ENCODE measurements at regions not wholly inside any gene's neighbourhood (a gene's known extent, or its start where the extent isn't known, plus 50 kb on each side); places are given as distances from the start of the nearest gene placed in this dataset.

DNA sequence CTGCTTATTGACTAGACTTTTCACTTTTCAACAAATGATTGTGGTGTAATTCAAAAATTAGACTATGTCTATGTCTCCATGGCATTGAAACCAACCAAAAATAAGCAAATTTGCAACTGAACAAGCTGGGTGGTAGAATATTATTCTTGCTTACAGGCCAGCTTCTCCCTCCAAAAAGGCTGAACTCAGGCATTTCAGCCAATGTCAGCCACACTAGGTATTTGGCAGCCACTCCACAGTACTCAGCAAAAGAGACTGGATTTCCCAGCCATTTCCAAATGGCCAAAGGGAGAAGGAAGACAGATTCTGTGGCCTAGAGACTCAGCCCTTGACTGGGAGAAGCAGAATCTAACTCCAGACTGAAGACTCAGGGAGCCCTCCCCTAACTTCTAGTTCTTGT is 121.8 kb upstream of the IRX5 start (continued):
- TF ChIP-seq, protein P1, sequence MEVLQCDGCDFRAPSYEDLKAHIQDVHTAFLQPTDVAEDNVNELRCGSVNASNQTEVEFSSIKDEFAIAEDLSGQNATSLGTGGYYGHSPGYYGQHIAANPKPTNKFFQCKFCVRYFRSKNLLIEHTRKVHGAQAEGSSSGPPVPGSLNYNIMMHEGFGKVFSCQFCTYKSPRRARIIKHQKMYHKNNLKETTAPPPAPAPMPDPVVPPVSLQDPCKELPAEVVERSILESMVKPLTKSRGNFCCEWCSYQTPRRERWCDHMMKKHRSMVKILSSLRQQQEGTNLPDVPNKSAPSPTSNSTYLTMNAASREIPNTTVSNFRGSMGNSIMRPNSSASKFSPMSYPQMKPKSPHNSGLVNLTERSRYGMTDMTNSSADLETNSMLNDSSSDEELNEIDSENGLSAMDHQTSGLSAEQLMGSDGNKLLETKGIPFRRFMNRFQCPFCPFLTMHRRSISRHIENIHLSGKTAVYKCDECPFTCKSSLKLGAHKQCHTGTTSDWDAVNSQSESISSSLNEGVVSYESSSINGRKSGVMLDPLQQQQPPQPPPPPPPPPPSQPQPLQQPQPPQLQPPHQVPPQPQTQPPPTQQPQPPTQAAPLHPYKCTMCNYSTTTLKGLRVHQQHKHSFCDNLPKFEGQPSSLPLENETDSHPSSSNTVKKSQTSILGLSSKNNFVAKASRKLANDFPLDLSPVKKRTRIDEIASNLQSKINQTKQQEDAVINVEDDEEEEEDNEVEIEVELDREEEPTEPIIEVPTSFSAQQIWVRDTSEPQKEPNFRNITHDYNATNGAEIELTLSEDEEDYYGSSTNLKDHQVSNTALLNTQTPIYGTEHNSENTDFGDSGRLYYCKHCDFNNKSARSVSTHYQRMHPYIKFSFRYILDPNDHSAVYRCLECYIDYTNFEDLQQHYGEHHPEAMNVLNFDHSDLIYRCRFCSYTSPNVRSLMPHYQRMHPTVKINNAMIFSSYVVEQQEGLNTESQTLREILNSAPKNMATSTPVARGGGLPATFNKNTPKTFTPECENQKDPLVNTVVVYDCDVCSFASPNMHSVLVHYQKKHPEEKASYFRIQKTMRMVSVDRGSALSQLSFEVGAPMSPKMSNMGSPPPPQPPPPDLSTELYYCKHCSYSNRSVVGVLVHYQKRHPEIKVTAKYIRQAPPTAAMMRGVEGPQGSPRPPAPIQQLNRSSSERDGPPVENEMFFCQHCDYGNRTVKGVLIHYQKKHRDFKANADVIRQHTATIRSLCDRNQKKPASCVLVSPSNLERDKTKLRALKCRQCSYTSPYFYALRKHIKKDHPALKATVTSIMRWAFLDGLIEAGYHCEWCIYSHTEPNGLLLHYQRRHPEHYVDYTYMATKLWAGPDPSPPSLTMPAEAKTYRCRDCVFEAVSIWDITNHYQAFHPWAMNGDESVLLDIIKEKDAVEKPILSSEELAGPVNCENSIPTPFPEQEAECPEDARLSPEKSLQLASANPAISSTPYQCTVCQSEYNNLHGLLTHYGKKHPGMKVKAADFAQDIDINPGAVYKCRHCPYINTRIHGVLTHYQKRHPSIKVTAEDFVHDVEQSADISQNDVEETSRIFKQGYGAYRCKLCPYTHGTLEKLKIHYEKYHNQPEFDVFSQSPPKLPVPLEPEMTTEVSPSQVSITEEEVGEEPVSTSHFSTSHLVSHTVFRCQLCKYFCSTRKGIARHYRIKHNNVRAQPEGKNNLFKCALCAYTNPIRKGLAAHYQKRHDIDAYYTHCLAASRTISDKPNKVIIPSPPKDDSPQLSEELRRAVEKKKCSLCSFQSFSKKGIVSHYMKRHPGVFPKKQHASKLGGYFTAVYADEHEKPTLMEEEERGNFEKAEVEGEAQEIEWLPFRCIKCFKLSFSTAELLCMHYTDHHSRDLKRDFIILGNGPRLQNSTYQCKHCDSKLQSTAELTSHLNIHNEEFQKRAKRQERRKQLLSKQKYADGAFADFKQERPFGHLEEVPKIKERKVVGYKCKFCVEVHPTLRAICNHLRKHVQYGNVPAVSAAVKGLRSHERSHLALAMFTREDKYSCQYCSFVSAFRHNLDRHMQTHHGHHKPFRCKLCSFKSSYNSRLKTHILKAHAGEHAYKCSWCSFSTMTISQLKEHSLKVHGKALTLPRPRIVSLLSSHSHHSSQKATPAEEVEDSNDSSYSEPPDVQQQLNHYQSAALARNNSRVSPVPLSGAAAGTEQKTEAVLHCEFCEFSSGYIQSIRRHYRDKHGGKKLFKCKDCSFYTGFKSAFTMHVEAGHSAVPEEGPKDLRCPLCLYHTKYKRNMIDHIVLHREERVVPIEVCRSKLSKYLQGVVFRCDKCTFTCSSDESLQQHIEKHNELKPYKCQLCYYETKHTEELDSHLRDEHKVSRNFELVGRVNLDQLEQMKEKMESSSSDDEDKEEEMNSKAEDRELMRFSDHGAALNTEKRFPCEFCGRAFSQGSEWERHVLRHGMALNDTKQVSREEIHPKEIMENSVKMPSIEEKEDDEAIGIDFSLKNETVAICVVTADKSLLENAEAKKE (CRISPR knock-in tag; IDR thresholded peaks at IDR 0.05) = no peak
- no peak for TF ChIP-seq EZH2 (IDR thresholded peaks at IDR 0.05; ENCODE audit: low read depth, unreplicated experiment)
- TF ChIP-seq, protein P2, sequence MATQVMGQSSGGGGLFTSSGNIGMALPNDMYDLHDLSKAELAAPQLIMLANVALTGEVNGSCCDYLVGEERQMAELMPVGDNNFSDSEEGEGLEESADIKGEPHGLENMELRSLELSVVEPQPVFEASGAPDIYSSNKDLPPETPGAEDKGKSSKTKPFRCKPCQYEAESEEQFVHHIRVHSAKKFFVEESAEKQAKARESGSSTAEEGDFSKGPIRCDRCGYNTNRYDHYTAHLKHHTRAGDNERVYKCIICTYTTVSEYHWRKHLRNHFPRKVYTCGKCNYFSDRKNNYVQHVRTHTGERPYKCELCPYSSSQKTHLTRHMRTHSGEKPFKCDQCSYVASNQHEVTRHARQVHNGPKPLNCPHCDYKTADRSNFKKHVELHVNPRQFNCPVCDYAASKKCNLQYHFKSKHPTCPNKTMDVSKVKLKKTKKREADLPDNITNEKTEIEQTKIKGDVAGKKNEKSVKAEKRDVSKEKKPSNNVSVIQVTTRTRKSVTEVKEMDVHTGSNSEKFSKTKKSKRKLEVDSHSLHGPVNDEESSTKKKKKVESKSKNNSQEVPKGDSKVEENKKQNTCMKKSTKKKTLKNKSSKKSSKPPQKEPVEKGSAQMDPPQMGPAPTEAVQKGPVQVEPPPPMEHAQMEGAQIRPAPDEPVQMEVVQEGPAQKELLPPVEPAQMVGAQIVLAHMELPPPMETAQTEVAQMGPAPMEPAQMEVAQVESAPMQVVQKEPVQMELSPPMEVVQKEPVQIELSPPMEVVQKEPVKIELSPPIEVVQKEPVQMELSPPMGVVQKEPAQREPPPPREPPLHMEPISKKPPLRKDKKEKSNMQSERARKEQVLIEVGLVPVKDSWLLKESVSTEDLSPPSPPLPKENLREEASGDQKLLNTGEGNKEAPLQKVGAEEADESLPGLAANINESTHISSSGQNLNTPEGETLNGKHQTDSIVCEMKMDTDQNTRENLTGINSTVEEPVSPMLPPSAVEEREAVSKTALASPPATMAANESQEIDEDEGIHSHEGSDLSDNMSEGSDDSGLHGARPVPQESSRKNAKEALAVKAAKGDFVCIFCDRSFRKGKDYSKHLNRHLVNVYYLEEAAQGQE (IDR thresholded peaks at IDR 0.05; ENCODE audit: unreplicated experiment) = no peak

DNA sequence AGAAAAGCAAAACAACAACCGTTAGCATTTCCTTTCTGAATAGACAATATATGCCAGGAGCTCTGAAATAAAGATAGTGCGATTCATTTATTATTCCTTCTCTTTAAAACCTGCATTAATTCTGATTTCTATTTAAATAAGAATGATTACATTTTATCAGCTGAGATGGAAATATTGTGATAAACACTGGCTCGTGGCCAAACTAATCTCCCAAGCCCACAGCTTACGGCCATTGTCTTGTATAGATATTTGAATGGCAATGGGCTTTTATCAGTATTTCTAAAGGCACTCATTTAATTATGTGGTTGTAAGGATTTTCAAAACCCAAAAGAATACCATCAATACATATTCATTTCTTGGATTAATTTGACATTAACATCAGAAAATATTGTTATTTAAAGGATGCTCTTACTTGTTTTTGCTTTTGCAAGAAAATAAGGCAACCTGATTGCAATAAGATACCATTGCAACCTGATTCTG is 123.7 kb upstream of the IRX5 start:
- H4K20me1 ChIP-seq (replicated peaks; ENCODE audit: insufficient read depth) = no peaks in the 10 kb centered on the region
- TF ChIP-seq STAT1 (IDR thresholded peaks at IDR 0.05; ENCODE audit: unreplicated experiment) (no peak), NANOG (IDR thresholded peaks at IDR 0.05; ENCODE audit: borderline replicate concordance) (no peak), POLR2AphosphoS5 (IDR thresholded peaks at IDR 0.05; ENCODE audit: low read depth) (no peak), JUNB (IDR thresholded peaks at IDR 0.05; ENCODE audit: unreplicated experiment) (no peak), EZH2 (IDR thresholded peaks at IDR 0.05; ENCODE audit: low read depth, unreplicated experiment) (no peak)
- TF ChIP-seq, protein P3, sequence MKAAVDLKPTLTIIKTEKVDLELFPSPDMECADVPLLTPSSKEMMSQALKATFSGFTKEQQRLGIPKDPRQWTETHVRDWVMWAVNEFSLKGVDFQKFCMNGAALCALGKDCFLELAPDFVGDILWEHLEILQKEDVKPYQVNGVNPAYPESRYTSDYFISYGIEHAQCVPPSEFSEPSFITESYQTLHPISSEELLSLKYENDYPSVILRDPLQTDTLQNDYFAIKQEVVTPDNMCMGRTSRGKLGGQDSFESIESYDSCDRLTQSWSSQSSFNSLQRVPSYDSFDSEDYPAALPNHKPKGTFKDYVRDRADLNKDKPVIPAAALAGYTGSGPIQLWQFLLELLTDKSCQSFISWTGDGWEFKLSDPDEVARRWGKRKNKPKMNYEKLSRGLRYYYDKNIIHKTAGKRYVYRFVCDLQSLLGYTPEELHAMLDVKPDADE (IDR thresholded peaks at IDR 0.05) = no peak
- TF ChIP-seq, protein P2 (IDR thresholded peaks at IDR 0.05; ENCODE audit: unreplicated experiment) = no peak

More for the DNA sequence above, 123.7 kb upstream of the IRX5 start:
- Histone ChIP-seq H3K4me2 (peak overlapping the region; percentile 25; the same call in 1 of the 2 replicates), H3K9me2 (ENCODE audit: insufficient read depth) (peaks cover 6% of the 10 kb centered on the region; the same call in 1 of the 2 replicates), H3K27me3 (ENCODE audit: insufficient read depth) (no peaks in the 10 kb centered on the region), H3K4me3 (no peak overlapping the region), H3F3A (replicated peaks; ENCODE audit: low read depth) (no peaks in the 10 kb centered on the region), H2AFZ (no peak overlapping the region), H3K4me1 (ENCODE audit: insufficient read depth) (peaks cover 21% of the 10 kb centered on the region), H3K79me2 (replicated peaks; ENCODE audit: insufficient read depth) (no peaks in the 10 kb centered on the region), H3K27ac (ENCODE audit: low read depth) (no peak overlapping the region), H3K36me3 (ENCODE audit: insufficient read depth) (no peaks in the 10 kb centered on the region)
- Mint-ChIP-seq H3K27me3 (ENCODE audit: insufficient read depth, low read depth, poor library complexity) (no peaks in the 10 kb centered on the region), H3K9me3 (no peaks in the 10 kb centered on the region; the same call in 2 of the 3 replicates), H3K36me3 (ENCODE audit: low read depth) (no peaks in the 10 kb centered on the region), H3K4me1 (peaks cover 10% of the 10 kb centered on the region), H3K27ac (no peak overlapping the region), H3K4me3 (no peak overlapping the region)
- ATAC-seq = no peak
- DNase-seq (ENCODE audit: low spot score) = no peak
